Neural cell (in vitro differentiated cells): ENCODE measurements at regions not wholly inside any gene's neighbourhood (a gene's known extent, or its start where the extent isn't known, plus 50 kb on each side); places are given as distances from the start of the nearest gene placed in this dataset.

ENCODE experiments used
- H2AFZ ChIP-seq: fragments of 200-600, 300-800 bp; sonication (generic), shearing (Covaris generic); 2 replicates; pipeline ENCODE4 v1.6.0; 2014; ENCODE audit warnings: low read depth, mild to moderate bottlenecking, antibody characterized with exemption, low read length, moderate library complexity
- H3F3A ChIP-seq: fragments of 200-600 bp; shearing (Covaris generic); 2 replicates; pipeline ENCODE4 v1.6.1; 2016; ENCODE audit warnings: mild to moderate bottlenecking, moderate library complexity, mixed read lengths, antibody characterized with exemption, low read length; ENCODE audit not compliant: insufficient read depth, poor library complexity, severe bottlenecking
- H3K27ac ChIP-seq: fragments of 200-600, 300-800 bp; sonication (generic), shearing (Covaris generic); 2 replicates; pipeline ENCODE4 v1.5.1; 2014; ENCODE audit warnings: mild to moderate bottlenecking, low read length, moderate library complexity
- H3K27me3 ChIP-seq: fragments of 300-800, 200-600 bp; sonication (generic), shearing (Covaris generic); 2 replicates; pipeline ENCODE4 v1.6.0; 2014; ENCODE audit warnings: mild to moderate bottlenecking, low read depth, low read length, moderate library complexity; ENCODE audit not compliant: insufficient read depth
- H3K36me3 ChIP-seq: fragments of 300-800, 200-600 bp; sonication (generic), shearing (Covaris generic); 2 replicates; pipeline ENCODE4 v1.5.1; 2014; ENCODE audit warnings: mild to moderate bottlenecking, antibody characterized with exemption, low read length, moderate library complexity; ENCODE audit not compliant: insufficient read depth
- H3K4me2 ChIP-seq: fragments of 300-800, 200-600 bp; sonication (generic), shearing (Covaris generic); 2 replicates; pipeline ENCODE4 v1.6.0; 2014; ENCODE audit warnings: mild to moderate bottlenecking, low read length
- H3K4me3 ChIP-seq: fragments of 300-800, 200-600 bp; sonication (generic), shearing (Covaris generic); 2 replicates; pipeline ENCODE4 v1.5.1; 2014; ENCODE audit warnings: mild to moderate bottlenecking, low read length, moderate library complexity
- H3K79me2 ChIP-seq: fragments of 200-600 bp; shearing (Covaris generic); replicated peaks from 2 replicates; pipeline ENCODE4 v1.6.0; 2014; ENCODE audit warnings: mild to moderate bottlenecking, low read length, moderate library complexity; ENCODE audit not compliant: insufficient read depth
- H3K9ac ChIP-seq: fragments of 300-800, 200-600 bp; sonication (generic), shearing (Covaris generic); 2 replicates; pipeline ENCODE4 v1.6.1; 2016; ENCODE audit warnings: mild to moderate bottlenecking, low read length, mixed read lengths
- H3K9me2 ChIP-seq: fragments of 200-600 bp; shearing (Covaris generic); 2 replicates; pipeline ENCODE4 v1.6.1; 2016; ENCODE audit warnings: mild to moderate bottlenecking, low read length, mixed read lengths; ENCODE audit not compliant: insufficient read depth
- H3K9me3 ChIP-seq: fragments of 200-600, 300-800 bp; sonication (generic), shearing (Covaris generic); 2 replicates; pipeline ENCODE4 v1.6.1; 2016; ENCODE audit warnings: mild to moderate bottlenecking, mixed run types, low read length, moderate library complexity, mixed read lengths
- H4K20me1 ChIP-seq: fragments of 200-600 bp; shearing (Covaris generic); 2 replicates; pipeline ENCODE4 v1.6.1; 2016; ENCODE audit warnings: mild to moderate bottlenecking, mixed run types; ENCODE audit not compliant: insufficient read depth
- EP300 ChIP-seq: fragments of 450-650 bp; conservative IDR thresholded peaks from 2 replicates; pipeline ENCODE4 v1.6.1; 2014; ENCODE audit warnings: antibody characterized with exemption, mild to moderate bottlenecking, moderate library complexity; ENCODE audit not compliant: poor library complexity, severe bottlenecking
- EZH2 ChIP-seq: fragments of 200-600, 300-800 bp; shearing (Covaris generic), sonication (generic); IDR thresholded peaks from 2 replicates; pipeline ENCODE4 v1.6.1; 2014; ENCODE audit warnings: antibody characterized with exemption, low read length, borderline replicate concordance, mild to moderate bottlenecking; ENCODE audit not compliant: insufficient read depth, poor library complexity, severe bottlenecking
- MXI1 ChIP-seq: fragments of 450-650 bp; conservative IDR thresholded peaks from 2 replicates; pipeline ENCODE4 v1.6.1; 2014; ENCODE audit warnings: antibody characterized with exemption, mild to moderate bottlenecking; ENCODE audit not compliant: poor library complexity, severe bottlenecking
- POLR2AphosphoS5 ChIP-seq: IDR thresholded peaks from 2 replicates; pipeline ENCODE4 v1.6.1; 2012
- RAD21 ChIP-seq: fragments of 450-650 bp; conservative IDR thresholded peaks from 2 replicates; pipeline ENCODE4 v1.6.1; 2014; ENCODE audit warnings: antibody characterized with exemption, mild to moderate bottlenecking, moderate library complexity
- REST ChIP-seq: IDR thresholded peaks from 2 replicates; pipeline ENCODE4 v1.6.1; 2012; ENCODE audit warnings: borderline replicate concordance
- SMC3 ChIP-seq: fragments of 450-650 bp; conservative IDR thresholded peaks from 2 replicates; pipeline ENCODE4 v1.6.1; 2014; ENCODE audit warnings: antibody characterized with exemption, mild to moderate bottlenecking, moderate library complexity; ENCODE audit not compliant: poor library complexity
- TAF1 ChIP-seq: IDR thresholded peaks from 2 replicates; pipeline ENCODE4 v1.6.1; 2012; ENCODE audit warnings: low read depth
- TF ChIP-seq, protein P1 (sequence below): fragments of 450-650 bp; IDR thresholded peaks from 2 replicates; pipeline ENCODE4 v1.5.1; 2014; ENCODE audit warnings: antibody characterized with exemption, mild to moderate bottlenecking, moderate library complexity; ENCODE audit not compliant: poor library complexity, severe bottlenecking

GRCh38 chr5:41575110-41575779, 64.8 kb upstream of the PLCXD3 start:
- Histone ChIP-seq H3K4me2 (no peak overlapping the region), H3K9me3 (no peaks in the 10 kb centered on the region)

GRCh38 chr5:41574391-41574790, 64.0 kb upstream of the PLCXD3 start:
- Histone ChIP-seq H3K79me2 (no peaks in the 10 kb centered on the region), H2AFZ (no peak overlapping the region), H3K4me3 (no peak overlapping the region), H3K4me2 (no peak overlapping the region), H3K9me3 (no peaks in the 10 kb centered on the region), H3K9ac (no peak overlapping the region), H3F3A (no peaks in the 10 kb centered on the region), H3K27me3 (no peaks in the 10 kb centered on the region), H3K9me2 (no peaks in the 10 kb centered on the region), H3K36me3 (no peaks in the 10 kb centered on the region), H4K20me1 (no peaks in the 10 kb centered on the region), H3K27ac (no peak overlapping the region)
- TF ChIP-seq RAD21 (no peak), TAF1 (no peak), SMC3 (no peak)
- TF ChIP-seq, protein P1, sequence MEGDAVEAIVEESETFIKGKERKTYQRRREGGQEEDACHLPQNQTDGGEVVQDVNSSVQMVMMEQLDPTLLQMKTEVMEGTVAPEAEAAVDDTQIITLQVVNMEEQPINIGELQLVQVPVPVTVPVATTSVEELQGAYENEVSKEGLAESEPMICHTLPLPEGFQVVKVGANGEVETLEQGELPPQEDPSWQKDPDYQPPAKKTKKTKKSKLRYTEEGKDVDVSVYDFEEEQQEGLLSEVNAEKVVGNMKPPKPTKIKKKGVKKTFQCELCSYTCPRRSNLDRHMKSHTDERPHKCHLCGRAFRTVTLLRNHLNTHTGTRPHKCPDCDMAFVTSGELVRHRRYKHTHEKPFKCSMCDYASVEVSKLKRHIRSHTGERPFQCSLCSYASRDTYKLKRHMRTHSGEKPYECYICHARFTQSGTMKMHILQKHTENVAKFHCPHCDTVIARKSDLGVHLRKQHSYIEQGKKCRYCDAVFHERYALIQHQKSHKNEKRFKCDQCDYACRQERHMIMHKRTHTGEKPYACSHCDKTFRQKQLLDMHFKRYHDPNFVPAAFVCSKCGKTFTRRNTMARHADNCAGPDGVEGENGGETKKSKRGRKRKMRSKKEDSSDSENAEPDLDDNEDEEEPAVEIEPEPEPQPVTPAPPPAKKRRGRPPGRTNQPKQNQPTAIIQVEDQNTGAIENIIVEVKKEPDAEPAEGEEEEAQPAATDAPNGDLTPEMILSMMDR = no peak

More at GRCh38 chr5:41575110-41575779, 64.8 kb upstream of the PLCXD3 start:
- no peaks in the 10 kb centered on the region for H3K79me2 ChIP-seq
- H3F3A ChIP-seq = no peaks in the 10 kb centered on the region
- TF ChIP-seq, protein P1 = no peak
- no peak for TF ChIP-seq EP300
- TF ChIP-seq REST = no peak
- TF ChIP-seq RAD21 = no peak
- no peak for TF ChIP-seq POLR2AphosphoS5
- TF ChIP-seq SMC3 = no peak
- no peak for TF ChIP-seq MXI1
- no peak for TF ChIP-seq TAF1
- no peak for TF ChIP-seq EZH2
- no peaks in the 10 kb centered on the region for H3K27me3 ChIP-seq
- no peak overlapping the region for H3K9ac ChIP-seq
- H3K9me2 ChIP-seq = no peaks in the 10 kb centered on the region
- H3K36me3 ChIP-seq = no peaks in the 10 kb centered on the region
- H3K27ac ChIP-seq = no peak overlapping the region
- H4K20me1 ChIP-seq = no peaks in the 10 kb centered on the region
- no peak overlapping the region for H3K4me3 ChIP-seq
- H2AFZ ChIP-seq = no peak overlapping the region
